ENCODE measurements at regions not wholly inside any gene's neighbourhood (a gene's known extent, or its start where the extent isn't known, plus 50 kb on each side); places are given as distances from the start of the nearest gene placed in this dataset.

- H3K9me3 ChIP-seq (replicated peaks in 1 of 2; ENCODE audit: control insufficient read depth in 1 of 2, insufficient read depth in 1 of 2, low read length in 2 of 2), result no peaks in the 10 kb centered on the region
- no peak overlapping the region for H3K9ac ChIP-seq (ENCODE audit: insufficient read depth, low read length, poor library complexity, severe bottlenecking)
- H3K4me2 ChIP-seq (replicated peaks; ENCODE audit: extremely low read depth, low read length, poor library complexity, severe bottlenecking), result no peak overlapping the region
- H3K27ac Mint-ChIP-seq, result no peak overlapping the region
- TF ChIP-seq CTCF (IDR thresholded peaks at IDR 0.05), result no peak
- no peaks in the 10 kb centered on the region for H3K36me3 ChIP-seq (replicated peaks in 1 of 2; ENCODE audit: control insufficient read depth in 1 of 2, insufficient read depth in 2 of 2, low read length in 2 of 2)
- no peak overlapping the region for H2AFZ ChIP-seq (ENCODE audit: insufficient read depth, low read depth, low read length, poor library complexity, severe bottlenecking)
- no peak for DNase-seq
- 50% methylated on average over 1 of the region's 6 CpGs for WGBS (ENCODE audit: insufficient coverage)
- no peaks in the 10 kb centered on the region for H3K79me2 ChIP-seq (ENCODE audit: insufficient read depth, low read length)
- peaks cover 0 to 1% (median 0%) of the 10 kb centered on the region in 3 donors for H3K27me3 Mint-ChIP-seq (ENCODE audit: low read depth in 3 of 3)
- no peak overlapping the region for H3K4me3 ChIP-seq (replicated peaks in 1 of 3; ENCODE audit: low read depth in 2 of 3, low read length in 3 of 3)
- peaks cover 0 to 8% (median 1%) of the 10 kb centered on the region in 7 donors for H3K9me3 Mint-ChIP-seq
- intact Hi-C loops (cut with micrococcal nuclease), result no loop called here
- no peaks in the 10 kb centered on the region for H4K20me1 ChIP-seq (ENCODE audit: insufficient read depth, low read length)
- no peaks in the 10 kb centered on the region for H3K4me1 ChIP-seq (ENCODE audit: control insufficient read depth in 1 of 2, insufficient read depth in 2 of 2, low read length in 2 of 2)
- no peaks in the 10 kb centered on the region for H3K4me1 Mint-ChIP-seq
- H3K27me3 ChIP-seq (ENCODE audit: control insufficient read depth in 2 of 2, insufficient read depth in 2 of 2, low read length in 2 of 2), result no peaks in the 10 kb centered on the region
- H3K4me3 Mint-ChIP-seq, result no peak overlapping the region
- no peaks in the 10 kb centered on the region for H3K36me3 Mint-ChIP-seq
- no peak overlapping the region for H3K27ac ChIP-seq (ENCODE audit: low read depth in 1 of 2, low read length in 2 of 2)
Observed at GRCh38 chr14:48725051-48725734, 861.0 kb downstream of the RPS29 start.

- Mint-ChIP-seq H3K27me3 (ENCODE audit: low read depth in 3 of 3) (peaks cover 0 to 1% (median 0%) of the 10 kb centered on the region in 3 donors), H3K36me3 (no peaks in the 10 kb centered on the region), H3K9me3 (peaks cover 0 to 8% (median 1%) of the 10 kb centered on the region in 7 donors), H3K4me3 (no peak overlapping the region), H3K4me1 (no peaks in the 10 kb centered on the region), H3K27ac (no peak overlapping the region)
- no peaks in the 10 kb centered on the region for H3K27me3 ChIP-seq (ENCODE audit: control insufficient read depth in 2 of 2, insufficient read depth in 2 of 2, low read length in 2 of 2)
- H4K20me1 ChIP-seq (ENCODE audit: insufficient read depth, low read length), result no peaks in the 10 kb centered on the region
- no peaks in the 10 kb centered on the region for H3K79me2 ChIP-seq (ENCODE audit: insufficient read depth, low read length)
- H3K9ac ChIP-seq (ENCODE audit: insufficient read depth, low read length, poor library complexity, severe bottlenecking), result no peak overlapping the region
- no peak for TF ChIP-seq CTCF (IDR thresholded peaks at IDR 0.05)
- WGBS (ENCODE audit: insufficient coverage), result no CpG with 5 or more reads among the region's 1 CpG
- intact Hi-C loops (cut with micrococcal nuclease), result no loop called here
- no peak overlapping the region for H3K4me3 ChIP-seq (replicated peaks in 1 of 3; ENCODE audit: low read depth in 2 of 3, low read length in 3 of 3)
- no peaks in the 10 kb centered on the region for H3K36me3 ChIP-seq (replicated peaks in 1 of 2; ENCODE audit: control insufficient read depth in 1 of 2, insufficient read depth in 2 of 2, low read length in 2 of 2)
- no peak overlapping the region for H3K4me2 ChIP-seq (replicated peaks; ENCODE audit: extremely low read depth, low read length, poor library complexity, severe bottlenecking)
- no peaks in the 10 kb centered on the region for H3K4me1 ChIP-seq (ENCODE audit: control insufficient read depth in 1 of 2, insufficient read depth in 2 of 2, low read length in 2 of 2)
- no peak overlapping the region for H2AFZ ChIP-seq (ENCODE audit: insufficient read depth, low read depth, low read length, poor library complexity, severe bottlenecking)
- H3K27ac ChIP-seq (ENCODE audit: low read depth in 1 of 2, low read length in 2 of 2), result no peak overlapping the region
- no peak for DNase-seq
- no peaks in the 10 kb centered on the region for H3K9me3 ChIP-seq (replicated peaks in 1 of 2; ENCODE audit: control insufficient read depth in 1 of 2, insufficient read depth in 1 of 2, low read length in 2 of 2)
Observed at GRCh38 chr14:48723841-48724495, 862.2 kb downstream of the RPS29 start.
